LNCAP (cell line): ENCODE measurements at regions not wholly inside any gene's neighbourhood (a gene's known extent, or its start where the extent isn't known, plus 50 kb on each side); places are given as distances from the start of the nearest gene placed in this dataset.

Source experiments
- TF ChIP-seq, protein P1 (sequence below): fragments of 450-650 bp; IDR thresholded peaks from 2 replicates; pipeline ENCODE4 v1.5.1; 2017; ENCODE audit warnings: mild to moderate bottlenecking

DNA sequence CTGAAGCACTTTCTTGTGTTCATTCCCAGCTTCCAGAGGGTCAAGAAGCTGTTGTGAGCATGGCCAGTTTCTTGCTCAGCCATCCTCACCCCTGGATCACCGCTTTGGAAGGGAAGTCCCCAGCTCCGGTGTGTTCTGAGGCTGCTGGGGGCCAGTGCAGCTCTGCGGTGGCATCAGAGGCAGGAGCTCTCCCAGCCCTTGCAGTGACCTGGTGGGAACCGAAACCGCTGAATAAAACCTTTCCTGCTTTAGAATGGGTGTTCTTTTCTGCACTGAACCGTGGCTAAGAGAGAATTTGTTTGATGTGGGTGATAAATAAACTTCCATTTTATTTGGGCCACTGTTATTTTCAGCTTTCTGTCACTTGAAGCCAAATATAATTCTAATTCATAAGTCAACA, 450.9 kb upstream of the VSTM2A start:
- TF ChIP-seq, protein P1, sequence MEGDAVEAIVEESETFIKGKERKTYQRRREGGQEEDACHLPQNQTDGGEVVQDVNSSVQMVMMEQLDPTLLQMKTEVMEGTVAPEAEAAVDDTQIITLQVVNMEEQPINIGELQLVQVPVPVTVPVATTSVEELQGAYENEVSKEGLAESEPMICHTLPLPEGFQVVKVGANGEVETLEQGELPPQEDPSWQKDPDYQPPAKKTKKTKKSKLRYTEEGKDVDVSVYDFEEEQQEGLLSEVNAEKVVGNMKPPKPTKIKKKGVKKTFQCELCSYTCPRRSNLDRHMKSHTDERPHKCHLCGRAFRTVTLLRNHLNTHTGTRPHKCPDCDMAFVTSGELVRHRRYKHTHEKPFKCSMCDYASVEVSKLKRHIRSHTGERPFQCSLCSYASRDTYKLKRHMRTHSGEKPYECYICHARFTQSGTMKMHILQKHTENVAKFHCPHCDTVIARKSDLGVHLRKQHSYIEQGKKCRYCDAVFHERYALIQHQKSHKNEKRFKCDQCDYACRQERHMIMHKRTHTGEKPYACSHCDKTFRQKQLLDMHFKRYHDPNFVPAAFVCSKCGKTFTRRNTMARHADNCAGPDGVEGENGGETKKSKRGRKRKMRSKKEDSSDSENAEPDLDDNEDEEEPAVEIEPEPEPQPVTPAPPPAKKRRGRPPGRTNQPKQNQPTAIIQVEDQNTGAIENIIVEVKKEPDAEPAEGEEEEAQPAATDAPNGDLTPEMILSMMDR = no peak

DNA sequence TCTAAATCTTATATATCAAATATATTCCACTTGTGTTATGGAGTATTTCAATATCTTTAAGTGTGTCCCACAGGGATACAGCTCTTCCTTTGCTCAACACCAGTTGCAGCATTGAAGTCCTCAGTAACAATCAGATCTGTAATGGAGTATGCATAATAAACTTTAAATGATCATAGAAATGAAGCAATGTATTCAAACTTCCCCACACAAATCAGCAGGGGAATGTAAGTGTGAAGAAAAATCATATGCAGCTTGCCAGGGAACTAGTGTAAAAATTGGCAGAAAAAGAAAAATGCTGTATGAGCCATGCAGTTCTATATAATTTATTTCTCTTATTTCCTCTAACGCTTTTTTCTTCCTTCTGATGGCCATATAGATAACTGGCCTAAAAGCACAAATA, 444.3 kb upstream of the VSTM2A start:
- TF ChIP-seq, protein P1 = no peak

DNA sequence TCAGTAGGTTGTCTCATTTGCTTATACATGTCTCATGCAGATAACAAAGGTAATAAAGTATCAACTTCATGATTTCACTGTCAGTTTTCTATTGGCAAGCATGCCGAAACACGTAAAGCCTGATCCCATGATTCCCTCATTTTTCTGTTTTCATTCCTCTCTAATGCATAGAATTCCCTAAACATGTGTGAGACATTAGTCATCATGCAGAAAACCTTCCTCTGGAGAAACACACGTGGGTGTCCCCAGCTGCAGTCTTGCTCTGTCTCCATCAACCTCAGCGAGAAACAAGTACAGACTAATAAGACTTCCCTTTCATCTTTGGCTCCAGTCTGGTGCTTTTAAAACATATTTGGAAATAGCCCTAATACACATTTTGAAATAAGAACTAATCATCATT, 432.7 kb upstream of the VSTM2A start:
- TF ChIP-seq, protein P1 = no peak

DNA sequence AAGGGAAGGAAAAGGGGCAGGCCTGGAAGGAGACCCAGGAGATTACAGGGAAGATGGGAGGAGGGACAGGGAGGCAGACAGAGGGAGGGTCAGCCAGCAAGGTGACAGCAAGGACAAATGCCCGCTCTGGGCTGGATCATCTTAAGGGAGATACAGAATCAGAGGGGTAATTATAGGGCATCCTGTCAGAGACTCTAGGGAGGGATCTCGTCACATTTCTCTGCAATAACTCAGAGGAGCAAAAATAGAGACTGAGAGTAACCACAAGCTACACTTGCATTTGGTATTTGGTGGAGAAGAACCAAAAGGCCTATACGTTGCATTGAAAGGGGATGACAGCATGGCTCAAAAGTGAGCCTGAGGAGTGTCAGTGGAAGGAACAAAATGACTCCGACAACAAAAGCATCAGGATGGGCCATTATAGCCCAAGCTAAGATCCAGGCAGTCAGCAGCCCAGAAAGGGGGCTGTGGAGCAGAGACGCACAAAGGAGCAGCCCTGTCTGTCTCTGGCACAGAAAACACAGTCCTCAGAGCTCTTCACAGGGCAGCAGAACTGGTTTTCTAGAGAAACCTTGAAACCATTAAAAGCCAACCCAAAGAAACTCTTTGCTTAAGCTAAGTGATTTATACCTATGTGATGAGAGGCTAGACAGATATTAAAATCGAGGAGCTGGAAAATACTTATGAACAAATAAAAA, 430.2 kb upstream of the VSTM2A start:
- TF ChIP-seq, protein P1 = no peak

DNA sequence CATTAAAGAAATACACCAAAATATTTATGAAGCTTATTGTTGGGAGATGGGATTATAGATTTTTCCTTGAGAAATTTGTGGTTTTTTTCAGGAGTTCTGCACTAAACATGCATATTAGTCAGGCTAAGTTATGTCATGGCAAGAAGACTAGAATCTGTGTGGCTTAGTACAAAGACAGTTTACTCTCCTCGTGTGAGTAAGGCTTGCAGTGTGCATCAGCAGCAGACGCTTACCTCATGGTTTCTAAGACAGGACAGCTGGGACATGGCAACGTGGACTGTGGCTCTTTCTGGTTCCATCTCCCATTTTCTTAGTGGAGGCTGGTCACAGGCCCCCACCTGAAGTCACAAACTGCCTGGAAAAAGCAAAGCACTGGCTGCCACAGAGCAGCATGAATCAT, 429.6 kb upstream of the VSTM2A start:
- TF ChIP-seq, protein P1 = no peak

DNA sequence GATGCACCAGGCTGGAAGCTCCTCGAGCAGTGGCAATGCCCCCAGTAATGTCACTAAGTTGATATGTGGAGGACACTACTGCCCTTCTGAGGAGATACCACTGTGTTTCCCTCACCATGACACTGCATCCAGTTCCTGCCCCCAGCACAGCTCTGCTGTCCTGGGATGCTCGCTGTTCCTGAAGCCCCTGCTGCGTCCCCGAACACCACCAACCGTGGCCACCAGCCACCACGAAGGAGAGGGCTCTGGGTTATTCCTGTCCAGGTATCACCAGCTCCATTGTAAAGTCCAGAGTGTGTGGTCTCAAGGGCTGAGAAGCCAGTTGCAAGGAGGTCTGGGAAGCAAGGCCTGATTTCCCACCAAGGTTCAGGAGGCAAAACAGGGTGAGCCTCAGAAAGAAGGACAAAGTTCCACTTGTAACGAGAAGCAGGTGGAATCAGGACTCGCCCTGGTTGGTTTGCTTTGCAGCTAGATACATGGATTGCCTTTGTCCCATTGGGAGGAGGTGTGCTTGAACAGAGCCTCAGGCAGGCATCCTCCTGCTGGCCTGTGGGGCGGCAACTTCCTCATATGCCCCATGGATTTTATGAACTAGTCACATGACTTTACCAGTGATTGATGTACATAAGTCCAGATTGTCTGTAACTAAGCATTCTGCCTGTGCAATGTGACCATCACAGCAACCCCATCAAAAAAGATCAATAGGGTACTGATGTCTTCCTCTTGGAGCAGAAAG, 427.0 kb upstream of the VSTM2A start:
- TF ChIP-seq, protein P1 = no peak

DNA sequence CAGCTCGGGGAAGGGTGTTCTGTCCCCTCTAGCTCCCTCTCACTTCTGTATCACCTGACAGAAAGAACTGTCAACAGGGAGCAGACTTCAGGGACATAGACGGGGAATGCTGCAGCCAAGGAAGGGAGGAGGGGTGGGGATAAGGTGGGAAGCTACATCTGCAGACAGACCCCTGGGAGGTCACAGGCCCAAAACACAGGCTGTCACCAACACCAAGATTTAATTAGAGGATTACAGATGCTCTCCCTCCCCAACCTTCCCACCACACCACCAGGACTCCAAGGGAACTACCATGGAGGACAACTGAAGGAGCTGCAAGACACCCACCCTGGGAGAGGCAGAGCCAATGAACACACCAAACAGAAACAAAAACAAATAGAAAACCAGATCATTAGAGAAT, 425.2 kb upstream of the VSTM2A start:
- TF ChIP-seq, protein P1 = no peak
